ENCODE measurements at regions not wholly inside any gene's neighbourhood (a gene's known extent, or its start where the extent isn't known, plus 50 kb on each side); places are given as distances from the start of the nearest gene placed in this dataset.
A peak's percentile ranks its signal among the peaks of the same experiment; 100 is the strongest.
"Not testable (repeated sequence)": the region's sequence is repeated elsewhere in the genome, so short reads cannot be mapped to it uniquely, and the experiment has no call there.

GRCh38 chr22:25420471-25420924 is 144.0 kb upstream of the GRK3 start:
- DNase-seq: no peak

GRCh38 chr22:25420925-25421904 is 143.3 kb upstream of the GRK3 start:
- peak in 1 of 2 experiments; percentile 4 for DNase-seq

GRCh38 chr22:25426530-25427308 is 137.8 kb upstream of the GRK3 start:
- DNase-seq: peak; percentile 14 to 50

GRCh38 chr22:25431637-25432342 is 132.7 kb upstream of the GRK3 start:
- DNase-seq: not testable (repeated sequence)

GRCh38 chr22:25433381-25433970 is 131.0 kb upstream of the GRK3 start:
- not testable (repeated sequence) for DNase-seq

GRCh38 chr22:25437414-25438160 is 126.9 kb upstream of the GRK3 start:
- DNase-seq: no peak

GRCh38 chr22:25447067-25447685 is 117.3 kb upstream of the GRK3 start:
- no peak for DNase-seq

- DNase-seq: peak; percentile 84 to 87
Observed at GRCh38 chr22:25447686-25448434, 116.6 kb upstream of the GRK3 start.

GRCh38 chr22:25448435-25449051 is 115.9 kb upstream of the GRK3 start:
- peak; percentile 5 to 20 for DNase-seq

- DNase-seq: no peak
Observed at GRCh38 chr22:25449781-25450317, 114.6 kb upstream of the GRK3 start.

- no peak for DNase-seq
Observed at GRCh38 chr22:25451480-25452114, 112.9 kb upstream of the GRK3 start.

GRCh38 chr22:25452116-25452700 is 112.3 kb upstream of the GRK3 start:
- no peak for DNase-seq

GRCh38 chr22:25453058-25453457 is 111.4 kb upstream of the GRK3 start:
- no peak for DNase-seq

GRCh38 chr22:25453557-25453956 is 110.9 kb upstream of the GRK3 start:
- no peak for DNase-seq

- not testable (repeated sequence) for DNase-seq
Observed at GRCh38 chr22:25456300-25457043, 108.0 kb upstream of the GRK3 start.

GRCh38 chr22:25458631-25459030 is 105.8 kb upstream of the GRK3 start:
- not testable (repeated sequence) for DNase-seq

- DNase-seq: not testable (repeated sequence)
Observed at GRCh38 chr22:25460682-25461081, 103.8 kb upstream of the GRK3 start.

- DNase-seq: no peak
Observed at GRCh38 chr22:25461301-25461700, 103.2 kb upstream of the GRK3 start.
